Heart left ventricle (tissue), 13 donors: ENCODE measurements at regions not wholly inside any gene's neighbourhood (a gene's known extent, or its start where the extent isn't known, plus 50 kb on each side); places are given as distances from the start of the nearest gene placed in this dataset.

Source experiments
- POLR2A ChIP-seq, 2 donors: fragments of 450-650 bp; IDR thresholded peaks; one replicate each; pipeline ENCODE4 v1.6.1; 2017; ENCODE audit warnings: antibody characterized with exemption in 2 of 2, mild to moderate bottlenecking in 2 of 2, moderate library complexity in 2 of 2
- TF ChIP-seq, protein P1 (sequence below), 12 donors: fragments of 200-600 bp; sonication (generic) in 4 of 12; IDR thresholded peaks; one replicate each; pipeline versions ENCODE4 v1.5.0 to v1.8.0; 2018 to 2022; ENCODE audit warnings: antibody characterized with exemption in 12 of 12, mild to moderate bottlenecking in 5 of 12
- donor health status: ischemic (EF 13 %, LVEDD 7.1; RV severe dilation, severe dysfunction).
- donor health status: DM: no; HTN: yes; CAD: no.
- donor health status: DM: no; HTN: no; CAD: no.
- donor health status: ischemic (EF 25% LVEDD 6.9; RV normal size, moderate dysfunction).
- donor health status: ischemic (EF 25% LVEDD 5.7; RV mildly dilated, moderate dysfunction).
- donor health status: ischemic (EF 35%, LVEDD 5.7; RV mildly dilated, moderate dysfunction).
- donor health status: nonischemic (EF 11% LVEDD 7.7; RV severe dilation, severe dysfunction).
- donor health status: DM: yes; HTN: yes; CAD: no.
- donor health status: PGD.
- donor health status: ischemic (EF 29% LVEDD 5.4; RV normal size, mild dysfunction).
- donor health status: nonischemic (EF 23%, LVEDD 6.1; RV moderate dilation, normal function).

GRCh38 chr4:149296503-149296902 lies 519.1 kb downstream of the IQCM start:
- no peak for TF ChIP-seq POLR2A (IDR thresholded peaks at IDR 0.05)
- TF ChIP-seq, protein P1, sequence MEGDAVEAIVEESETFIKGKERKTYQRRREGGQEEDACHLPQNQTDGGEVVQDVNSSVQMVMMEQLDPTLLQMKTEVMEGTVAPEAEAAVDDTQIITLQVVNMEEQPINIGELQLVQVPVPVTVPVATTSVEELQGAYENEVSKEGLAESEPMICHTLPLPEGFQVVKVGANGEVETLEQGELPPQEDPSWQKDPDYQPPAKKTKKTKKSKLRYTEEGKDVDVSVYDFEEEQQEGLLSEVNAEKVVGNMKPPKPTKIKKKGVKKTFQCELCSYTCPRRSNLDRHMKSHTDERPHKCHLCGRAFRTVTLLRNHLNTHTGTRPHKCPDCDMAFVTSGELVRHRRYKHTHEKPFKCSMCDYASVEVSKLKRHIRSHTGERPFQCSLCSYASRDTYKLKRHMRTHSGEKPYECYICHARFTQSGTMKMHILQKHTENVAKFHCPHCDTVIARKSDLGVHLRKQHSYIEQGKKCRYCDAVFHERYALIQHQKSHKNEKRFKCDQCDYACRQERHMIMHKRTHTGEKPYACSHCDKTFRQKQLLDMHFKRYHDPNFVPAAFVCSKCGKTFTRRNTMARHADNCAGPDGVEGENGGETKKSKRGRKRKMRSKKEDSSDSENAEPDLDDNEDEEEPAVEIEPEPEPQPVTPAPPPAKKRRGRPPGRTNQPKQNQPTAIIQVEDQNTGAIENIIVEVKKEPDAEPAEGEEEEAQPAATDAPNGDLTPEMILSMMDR (IDR thresholded peaks at IDR 0.05) = no peak
